Liver (tissue), 8 donors: ENCODE measurements at regions not wholly inside any gene's neighbourhood (a gene's known extent, or its start where the extent isn't known, plus 50 kb on each side); places are given as distances from the start of the nearest gene placed in this dataset.

ENCODE experiments used
- DNase-seq: peaks from one replicate; pipeline ENCODE4 v3.0.0-alpha.2; 2017; ENCODE audit warnings: low spot score
- H3K27ac ChIP-seq, 2 donors: one replicate each; pipeline ENCODE4 v1.7.0; 2013; ENCODE audit warnings: inconsistent platforms in 2 of 2, low read length in 2 of 2, control low read depth in 1 of 2, low read depth in 1 of 2, mild to moderate bottlenecking in 1 of 2
- H3K27me3 ChIP-seq, 4 donors: one replicate each; pipeline versions ENCODE4 v1.6.1 to v1.7.0; 2013; ENCODE audit warnings: low read length in 3 of 4, inconsistent platforms in 1 of 4, mild to moderate bottlenecking in 1 of 4, moderate library complexity in 1 of 4; ENCODE audit not compliant: control insufficient read depth in 4 of 4, insufficient read depth in 4 of 4
- H3K36me3 ChIP-seq, 4 donors: one replicate each; pipeline versions ENCODE4 v1.6.1 to v1.7.0; 2013; ENCODE audit warnings: low read length in 3 of 4, mild to moderate bottlenecking in 3 of 4, low read depth in 1 of 4, moderate library complexity in 1 of 4; ENCODE audit not compliant: control insufficient read depth in 4 of 4, insufficient read depth in 3 of 4
- H3K4me1 ChIP-seq, 4 donors: one replicate each; pipeline versions ENCODE4 v1.6.1 to v1.7.0; 2013; ENCODE audit warnings: low read length in 3 of 4, mild to moderate bottlenecking in 3 of 4, moderate library complexity in 1 of 4; ENCODE audit not compliant: control insufficient read depth in 4 of 4, insufficient read depth in 4 of 4
- H3K4me3 ChIP-seq, 3 donors: one replicate each; pipeline versions ENCODE4 v1.6.1 to v1.7.0; 2013; ENCODE audit warnings: low read length in 3 of 3, control low read depth in 1 of 3, low read depth in 1 of 3, mild to moderate bottlenecking in 1 of 3
- H3K9ac ChIP-seq, 2 donors: one replicate each; pipeline ENCODE4 v1.7.0; 2013; ENCODE audit warnings: low read length in 2 of 2, mild to moderate bottlenecking in 2 of 2, moderate library complexity in 2 of 2, control low read depth in 1 of 2, low read depth in 1 of 2
- H3K9me3 ChIP-seq, 4 donors: one replicate each; pipeline versions ENCODE4 v1.6.1 to v1.7.0; 2013; ENCODE audit warnings: low read length in 3 of 4; ENCODE audit not compliant: control insufficient read depth in 4 of 4
- ATF3 ChIP-seq: IDR thresholded peaks from 2 replicates; pipeline ENCODE4 v1.6.1; 2016; ENCODE audit warnings: antibody characterized with exemption
- CTCF ChIP-seq: fragments of 150-350 bp; IDR thresholded peaks from 2 replicates; pipeline ENCODE4 v1.5.1; 2017; ENCODE audit warnings: improper control_type of control experiment, low read depth, low read length; ENCODE audit not compliant: missing input control
- EGR1 ChIP-seq, 2 donors: IDR thresholded peaks; 2 replicates each; pipeline ENCODE4 v1.6.1; 2016 to 2018; ENCODE audit warnings: antibody characterized with exemption in 2 of 2, low read depth in 2 of 2
- FOXA1 ChIP-seq: IDR thresholded peaks from 2 replicates; pipeline ENCODE4 v1.6.1; 2016; ENCODE audit warnings: antibody characterized with exemption
- FOXA2 ChIP-seq: IDR thresholded peaks from 2 replicates; pipeline ENCODE4 v1.6.1; 2016; ENCODE audit warnings: antibody characterized with exemption
- GABPA ChIP-seq, 2 donors: IDR thresholded peaks in 1 of 2; conservative IDR thresholded peaks in 1 of 2; 2 replicates each; pipeline ENCODE4 v1.6.1; 2016; ENCODE audit warnings: antibody characterized with exemption in 2 of 2, mild to moderate bottlenecking in 1 of 2, moderate library complexity in 1 of 2
- HNF4A ChIP-seq, 2 donors: conservative IDR thresholded peaks; 2 replicates each; pipeline ENCODE4 v1.6.1; 2016; ENCODE audit warnings: antibody characterized with exemption in 2 of 2, mild to moderate bottlenecking in 2 of 2
- HNF4G ChIP-seq: IDR thresholded peaks from 2 replicates; pipeline ENCODE4 v1.6.1; 2016; ENCODE audit warnings: antibody characterized with exemption
- JUND ChIP-seq, 2 donors: IDR thresholded peaks; 2 replicates each; pipeline ENCODE4 v1.6.1; 2016; ENCODE audit warnings: antibody characterized with exemption in 2 of 2
- MAX ChIP-seq: IDR thresholded peaks from 2 replicates; pipeline ENCODE4 v1.6.1; 2016; ENCODE audit warnings: antibody characterized with exemption
- NR2F2 ChIP-seq: IDR thresholded peaks from 2 replicates; pipeline ENCODE4 v1.6.1; 2016; ENCODE audit warnings: antibody characterized with exemption
- RAD21 ChIP-seq, 2 donors: IDR thresholded peaks; 2 replicates each; pipeline ENCODE4 v1.6.1; 2016; ENCODE audit warnings: antibody characterized with exemption in 2 of 2, mild to moderate bottlenecking in 2 of 2
- RXRA ChIP-seq, 2 donors: IDR thresholded peaks; 2 replicates each; pipeline ENCODE4 v1.6.1; 2017 to 2018; ENCODE audit warnings: antibody characterized with exemption in 2 of 2, mild to moderate bottlenecking in 1 of 2
- SP1 ChIP-seq: IDR thresholded peaks from 2 replicates; pipeline ENCODE4 v1.6.1; 2018; ENCODE audit warnings: antibody characterized with exemption, mild to moderate bottlenecking
- TAF1 ChIP-seq: conservative IDR thresholded peaks from 2 replicates; pipeline ENCODE4 v1.6.1; 2016; ENCODE audit warnings: antibody characterized with exemption, mild to moderate bottlenecking
- ZBTB33 ChIP-seq: IDR thresholded peaks from 2 replicates; pipeline ENCODE4 v1.6.1; 2016; ENCODE audit warnings: antibody characterized with exemption
- WGBS: extraction: QIAGEN DNeasy Blood & Tissue Kit; methylation state at CpG from one replicate; pipeline ENCODE4 v1.1.7; 2013; 5-methylcytosine and 5-hydroxymethylcytosine counted together
- donor health status: healthy.
- donor health status: healthy.
- donor health status: healthy.
- donor health status: healthy.
- donor health status: healthy.

- TF ChIP-seq CTCF (no peak), ATF3 (no peak), NR2F2 (no peak), RXRA (IDR thresholded peaks at IDR 0.05) (no peak)
Observed at GRCh38 chr3:180416111-180416594, 185.8 kb upstream of the TTC14 start (continued).

GRCh38 chr3:180417241-180417640 lies 184.7 kb upstream of the TTC14 start:
- Histone ChIP-seq H3K36me3 (no peaks in the 10 kb centered on the region), H3K9ac (no peak overlapping the region), H3K4me1 (no peaks in the 10 kb centered on the region), H3K4me3 (no peak overlapping the region), H3K27ac (no peak overlapping the region), H3K27me3 (no peaks in the 10 kb centered on the region), H3K9me3 (no peaks in the 10 kb centered on the region)
- DNase-seq = no peak
- no peak for TF ChIP-seq SP1
- TF ChIP-seq RXRA (IDR thresholded peaks at IDR 0.05) = no peak
- no peak for TF ChIP-seq MAX
- no peak for TF ChIP-seq GABPA (IDR thresholded peaks at IDR 0.05 in 1 of 2, conservative IDR thresholded peaks at IDR 0.05 in 1 of 2)
- TF ChIP-seq ZBTB33 = no peak
- no peak for TF ChIP-seq NR2F2
- no peak for TF ChIP-seq EGR1 (IDR thresholded peaks at IDR 0.05; ENCODE audit: low read depth in 2 of 2)
- no peak for TF ChIP-seq HNF4A (conservative IDR thresholded peaks at IDR 0.05)

GRCh38 chr3:180420016-180420415 lies 181.9 kb upstream of the TTC14 start:
- Histone ChIP-seq H3K27ac (no peak overlapping the region), H3K27me3 (no peaks in the 10 kb centered on the region), H3K4me1 (no peaks in the 10 kb centered on the region), H3K9me3 (no peaks in the 10 kb centered on the region), H3K9ac (no peak overlapping the region), H3K36me3 (no peaks in the 10 kb centered on the region), H3K4me3 (no peak overlapping the region)
- WGBS = 70% methylated on average over 2 of the region's 2 CpGs
- no peak for DNase-seq
- TF ChIP-seq SP1 = no peak

GRCh38 chr3:180420804-180421203 lies 181.2 kb upstream of the TTC14 start:
- no peak overlapping the region for H3K9ac ChIP-seq
- TF ChIP-seq FOXA2 (no peak), RXRA (IDR thresholded peaks at IDR 0.05) (no peak), GABPA (IDR thresholded peaks at IDR 0.05 in 1 of 2, conservative IDR thresholded peaks at IDR 0.05 in 1 of 2) (no peak), RAD21 (IDR thresholded peaks at IDR 0.05) (no peak), EGR1 (IDR thresholded peaks at IDR 0.05; ENCODE audit: low read depth in 2 of 2) (no peak), NR2F2 (no peak), MAX (no peak), JUND (IDR thresholded peaks at IDR 0.05) (no peak), TAF1 (no peak), ZBTB33 (no peak), HNF4A (conservative IDR thresholded peaks at IDR 0.05) (no peak), HNF4G (no peak), FOXA1 (no peak), CTCF (no peak)

More at GRCh38 chr3:180420804-180421203, 181.2 kb upstream of the TTC14 start:
- Histone ChIP-seq H3K36me3 (no peaks in the 10 kb centered on the region), H3K27ac (no peak overlapping the region), H3K4me3 (no peak overlapping the region), H3K9me3 (no peaks in the 10 kb centered on the region), H3K4me1 (no peaks in the 10 kb centered on the region), H3K27me3 (no peaks in the 10 kb centered on the region)
- 62% methylated on average over 2 of the region's 2 CpGs for WGBS
- DNase-seq = no peak
